Skeletal muscle satellite cell (primary cell): ENCODE measurements at regions not wholly inside any gene's neighbourhood (a gene's known extent, or its start where the extent isn't known, plus 50 kb on each side); places are given as distances from the start of the nearest gene placed in this dataset.
A peak's percentile ranks its signal among the peaks of the same experiment; 100 is the strongest.

Source experiments
- H3K27me3 ChIP-seq: 2 replicates; pipeline ENCODE4 v1.7.0; 2013; ENCODE audit warnings: low read length; ENCODE audit not compliant: control insufficient read depth, insufficient read depth
- H3K36me3 ChIP-seq: 2 replicates; pipeline ENCODE4 v1.7.0; 2013; ENCODE audit warnings: mild to moderate bottlenecking, control low read depth, low read length; ENCODE audit not compliant: insufficient read depth
- H3K4me1 ChIP-seq: 2 replicates; pipeline ENCODE4 v1.7.0; 2013; ENCODE audit warnings: low read length; ENCODE audit not compliant: control insufficient read depth, insufficient read depth
- H3K4me2 ChIP-seq: 2 replicates; pipeline ENCODE4 v1.7.0; 2013; ENCODE audit warnings: mild to moderate bottlenecking, low read length
- H3K4me3 ChIP-seq: 2 replicates; pipeline ENCODE4 v1.7.0; 2013; ENCODE audit warnings: low read length
- H3K9ac ChIP-seq: 2 replicates; pipeline ENCODE4 v1.7.0; 2013; ENCODE audit warnings: mild to moderate bottlenecking, low read depth, low read length, moderate library complexity
- H3K9me3 ChIP-seq: replicated peaks from 2 replicates; pipeline ENCODE4 v1.7.0; 2013; ENCODE audit warnings: mild to moderate bottlenecking, control low read depth, low read length

DNA sequence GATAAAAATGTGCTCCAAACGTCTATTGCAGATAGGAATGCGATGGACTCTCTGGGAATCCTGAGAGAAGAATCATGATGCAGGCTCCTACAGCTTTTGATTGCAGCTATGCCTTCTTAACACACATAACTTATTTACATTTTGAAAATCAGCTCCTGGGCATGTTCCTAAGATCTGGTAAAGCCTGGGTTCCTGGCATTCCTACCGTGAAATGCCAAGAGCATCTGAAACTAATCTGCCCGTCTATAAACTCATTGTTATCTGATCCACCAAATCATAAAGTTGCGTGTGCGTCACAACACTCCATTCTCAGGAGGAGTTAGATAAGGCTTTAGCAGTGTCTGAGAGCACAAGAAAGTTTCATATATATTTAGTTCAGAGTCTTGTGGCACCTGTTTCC is 79.0 kb upstream of the VGLL3 start:
- Histone ChIP-seq H3K4me3 (no peak overlapping the region), H3K9ac (no peak overlapping the region), H3K4me1 (no peaks in the 10 kb centered on the region), H3K4me2 (peak overlapping the region; percentile 43), H3K9me3 (no peaks in the 10 kb centered on the region), H3K36me3 (no peaks in the 10 kb centered on the region), H3K27me3 (no peaks in the 10 kb centered on the region)

DNA sequence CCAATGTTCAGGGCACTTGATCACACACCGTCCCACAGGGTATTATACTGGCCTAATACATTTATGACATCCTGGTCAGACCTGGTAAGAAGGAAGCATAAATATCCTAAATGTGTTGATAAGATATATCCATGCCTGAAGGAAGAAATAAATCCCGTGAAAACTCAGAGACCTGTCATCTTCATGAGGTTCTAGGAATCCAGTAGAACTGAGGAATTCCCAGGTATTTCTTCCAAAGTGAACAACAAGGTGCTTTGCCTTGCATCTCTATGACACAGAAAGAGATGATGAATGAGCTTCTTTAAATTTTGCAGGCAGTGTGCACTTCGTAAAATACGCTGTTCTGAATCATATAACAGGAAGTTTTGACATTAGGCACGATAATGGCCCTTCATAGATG is 78.1 kb upstream of the VGLL3 start:
- Histone ChIP-seq H3K4me3 (no peak overlapping the region), H3K4me2 (no peak overlapping the region), H3K27me3 (no peaks in the 10 kb centered on the region), H3K4me1 (no peaks in the 10 kb centered on the region), H3K9me3 (no peaks in the 10 kb centered on the region), H3K9ac (no peak overlapping the region), H3K36me3 (no peaks in the 10 kb centered on the region)

- H3K36me3 ChIP-seq, result no peaks in the 10 kb centered on the region
- no peaks in the 10 kb centered on the region for H3K9me3 ChIP-seq
- H3K4me1 ChIP-seq, result no peaks in the 10 kb centered on the region
- no peaks in the 10 kb centered on the region for H3K27me3 ChIP-seq
- no peak overlapping the region for H3K4me2 ChIP-seq
- H3K4me3 ChIP-seq, result no peak overlapping the region
- H3K9ac ChIP-seq, result no peak overlapping the region
Observed at GRCh38 chr3:87062685-87063084, 71.7 kb upstream of the VGLL3 start.

DNA sequence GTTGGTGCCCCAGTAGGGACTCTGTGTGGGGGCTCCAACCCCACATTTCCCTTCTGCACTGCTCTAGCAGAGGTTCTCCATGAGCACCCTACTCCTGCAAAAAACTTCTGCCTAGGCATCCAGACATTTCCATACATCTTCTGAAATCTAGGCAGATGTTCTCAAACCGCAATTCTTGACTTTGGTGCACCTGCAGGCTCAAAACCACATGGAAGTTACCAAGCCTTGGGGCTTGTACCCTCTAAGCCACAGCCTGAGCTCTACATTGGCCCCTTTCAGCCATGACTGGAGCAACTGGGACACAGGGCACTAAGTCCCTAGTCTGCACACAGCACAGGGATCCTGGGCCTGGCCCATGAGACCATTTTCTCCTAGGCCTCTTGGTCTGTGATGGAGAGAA is 66.5 kb upstream of the VGLL3 start:
- Histone ChIP-seq H3K27me3 (no peaks in the 10 kb centered on the region), H3K4me2 (no peak overlapping the region), H3K4me3 (no peak overlapping the region), H3K9ac (no peak overlapping the region), H3K9me3 (no peaks in the 10 kb centered on the region), H3K36me3 (no peaks in the 10 kb centered on the region), H3K4me1 (no peaks in the 10 kb centered on the region)

DNA sequence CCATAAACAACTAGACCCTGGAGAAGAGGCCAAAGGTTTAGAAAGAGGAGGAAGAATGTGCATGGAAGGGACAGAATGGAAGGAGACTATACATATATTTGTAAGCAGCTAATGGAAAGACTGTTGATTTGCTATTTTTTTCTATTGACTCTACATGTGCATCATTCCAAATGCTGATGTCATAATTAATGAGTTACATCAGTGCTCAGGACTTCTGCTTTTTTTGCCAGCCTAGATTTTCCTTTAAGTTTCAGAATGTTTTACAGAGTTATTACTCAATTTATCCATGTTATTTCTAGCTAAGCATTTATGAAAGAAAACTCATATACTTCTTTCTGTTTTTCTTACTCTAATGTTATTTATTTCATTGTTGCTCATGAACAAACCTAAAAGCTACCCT is 62.6 kb upstream of the VGLL3 start:
- no peaks in the 10 kb centered on the region for H3K4me1 ChIP-seq
- H3K9me3 ChIP-seq, result no peaks in the 10 kb centered on the region
- H3K4me2 ChIP-seq, result no peak overlapping the region
- no peaks in the 10 kb centered on the region for H3K27me3 ChIP-seq
- H3K4me3 ChIP-seq, result no peak overlapping the region
- no peaks in the 10 kb centered on the region for H3K36me3 ChIP-seq
- H3K9ac ChIP-seq, result no peak overlapping the region

GRCh38 chr3:87052499-87053260 is 61.7 kb upstream of the VGLL3 start:
- no peaks in the 10 kb centered on the region for H3K36me3 ChIP-seq
- H3K4me3 ChIP-seq, result no peak overlapping the region
- no peaks in the 10 kb centered on the region for H3K9me3 ChIP-seq
- H3K27me3 ChIP-seq, result no peaks in the 10 kb centered on the region
- no peaks in the 10 kb centered on the region for H3K4me1 ChIP-seq
- no peak overlapping the region for H3K9ac ChIP-seq
- H3K4me2 ChIP-seq, result no peak overlapping the region

DNA sequence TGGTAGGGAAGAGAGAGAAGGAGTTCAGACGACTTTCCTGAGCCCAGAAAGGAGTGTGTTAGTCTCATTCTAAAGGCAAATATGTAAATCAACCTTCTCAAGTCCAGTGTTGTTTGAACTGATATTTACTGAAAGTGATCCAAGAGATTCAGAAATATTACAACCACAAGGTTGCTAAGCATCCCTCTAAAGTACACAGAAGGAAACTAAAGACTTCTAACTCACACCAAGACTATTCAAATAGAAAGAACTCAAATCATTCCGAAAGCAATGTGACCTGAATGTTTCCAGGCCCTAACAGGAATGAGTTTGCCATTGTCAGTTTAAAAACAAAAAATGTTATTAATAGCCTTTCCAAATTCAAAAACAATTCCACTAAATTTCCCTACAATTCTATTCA is 56.9 kb upstream of the VGLL3 start:
- Histone ChIP-seq H3K36me3 (no peaks in the 10 kb centered on the region), H3K4me2 (no peak overlapping the region), H3K4me1 (no peaks in the 10 kb centered on the region), H3K27me3 (no peaks in the 10 kb centered on the region), H3K4me3 (no peak overlapping the region), H3K9ac (no peak overlapping the region), H3K9me3 (no peaks in the 10 kb centered on the region)

DNA sequence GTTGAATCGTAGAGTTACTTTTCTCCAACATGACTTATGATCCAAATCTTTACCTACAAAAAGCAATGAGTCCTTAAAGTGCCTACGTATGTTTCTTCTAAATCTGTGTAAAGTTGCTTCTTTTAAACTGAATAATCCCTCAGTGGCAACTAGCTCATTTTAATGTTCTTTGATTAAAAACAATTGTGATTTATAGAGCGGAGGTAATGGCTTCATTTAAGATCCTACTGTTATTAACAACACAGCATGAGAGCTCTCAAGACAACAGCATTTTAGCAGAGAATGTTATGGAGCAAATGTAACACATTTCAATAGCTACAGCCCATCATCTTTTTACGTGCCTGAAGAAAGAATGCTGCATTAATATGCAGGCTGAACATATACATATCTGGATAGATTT is 55.3 kb upstream of the VGLL3 start:
- Histone ChIP-seq H3K9me3 (no peaks in the 10 kb centered on the region), H3K4me1 (no peaks in the 10 kb centered on the region), H3K4me2 (no peak overlapping the region), H3K9ac (no peak overlapping the region), H3K36me3 (no peaks in the 10 kb centered on the region), H3K27me3 (no peaks in the 10 kb centered on the region), H3K4me3 (no peak overlapping the region)

- H3K9me3 ChIP-seq, result no peaks in the 10 kb centered on the region
- no peaks in the 10 kb centered on the region for H3K36me3 ChIP-seq
- H3K27me3 ChIP-seq, result no peaks in the 10 kb centered on the region
- no peak overlapping the region for H3K4me3 ChIP-seq
- H3K4me2 ChIP-seq, result no peak overlapping the region
- no peaks in the 10 kb centered on the region for H3K4me1 ChIP-seq
- no peak overlapping the region for H3K9ac ChIP-seq
Observed at GRCh38 chr3:87045473-87045872, 54.5 kb upstream of the VGLL3 start.

GRCh38 chr3:87044846-87045245 is 53.9 kb upstream of the VGLL3 start:
- no peak overlapping the region for H3K9ac ChIP-seq
- no peaks in the 10 kb centered on the region for H3K4me1 ChIP-seq
- no peaks in the 10 kb centered on the region for H3K27me3 ChIP-seq
- H3K4me2 ChIP-seq, result no peak overlapping the region
- no peak overlapping the region for H3K4me3 ChIP-seq
- H3K36me3 ChIP-seq, result no peaks in the 10 kb centered on the region
- no peaks in the 10 kb centered on the region for H3K9me3 ChIP-seq

GRCh38 chr3:87044409-87044808 is 53.5 kb upstream of the VGLL3 start:
- Histone ChIP-seq H3K9ac (no peak overlapping the region), H3K4me3 (no peak overlapping the region), H3K9me3 (no peaks in the 10 kb centered on the region), H3K36me3 (no peaks in the 10 kb centered on the region), H3K4me1 (no peaks in the 10 kb centered on the region), H3K27me3 (no peaks in the 10 kb centered on the region), H3K4me2 (no peak overlapping the region)

DNA sequence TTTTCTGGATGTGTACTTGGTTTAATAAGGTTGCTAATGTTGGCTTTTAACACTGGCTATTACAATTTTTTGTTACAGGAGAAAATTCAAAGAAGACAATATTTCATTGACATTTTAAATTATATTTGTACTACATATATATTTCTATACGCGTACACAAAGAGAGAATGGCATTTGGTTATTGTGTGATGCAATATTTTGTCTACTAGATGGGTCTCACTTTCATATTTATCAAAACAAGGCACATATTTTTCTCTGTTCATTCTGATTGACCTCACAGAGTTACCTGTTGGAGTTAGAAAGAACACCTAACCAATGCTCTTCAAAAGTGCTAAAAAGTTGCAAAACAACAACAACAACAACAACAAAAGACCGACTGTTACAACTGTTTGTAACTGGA is 50.2 kb upstream of the VGLL3 start:
- H3K27me3 ChIP-seq, result no peaks in the 10 kb centered on the region
- no peak overlapping the region for H3K9ac ChIP-seq
- no peaks in the 10 kb centered on the region for H3K36me3 ChIP-seq
- no peaks in the 10 kb centered on the region for H3K4me1 ChIP-seq
- no peaks in the 10 kb centered on the region for H3K9me3 ChIP-seq
- H3K4me3 ChIP-seq, result no peak overlapping the region
- no peak overlapping the region for H3K4me2 ChIP-seq
